Activated T-cell treated with anti-CD3 and anti-CD28 coated beads, Interleukin-2, amount 50 U/mL, for 24 hours (primary cell): ENCODE measurements at regions not wholly inside any gene's neighbourhood (a gene's known extent, or its start where the extent isn't known, plus 50 kb on each side); places are given as distances from the start of the nearest gene placed in this dataset.
"Not testable (repeated sequence)": the region's sequence is repeated elsewhere in the genome, so short reads cannot be mapped to it uniquely, and the experiment has no call there.

Experiments used
- DNase-seq: peaks from one replicate; pipeline ENCODE4 v3.0.0-alpha.2; 2020
- H3K27ac Mint-ChIP-seq: 2 replicates; pipeline ENCODE4 v1.8.0; 2020; ENCODE audit warnings: mild to moderate bottlenecking, mixed read lengths
- H3K27me3 Mint-ChIP-seq: 2 replicates; pipeline ENCODE4 v1.8.0; 2020; ENCODE audit warnings: mixed read lengths
- H3K36me3 Mint-ChIP-seq: 2 replicates; pipeline ENCODE4 v1.8.0; 2020; ENCODE audit warnings: low read depth, mixed read lengths
- H3K4me1 Mint-ChIP-seq: 2 replicates; pipeline ENCODE4 v1.8.0; 2020; ENCODE audit warnings: low read depth, mixed read lengths
- H3K4me3 Mint-ChIP-seq: 2 replicates; pipeline ENCODE4 v1.8.0; 2020; ENCODE audit warnings: mild to moderate bottlenecking, moderate library complexity, mixed read lengths
- H3K9me3 Mint-ChIP-seq: 2 replicates; pipeline ENCODE4 v1.8.0; 2020; ENCODE audit warnings: mixed read lengths

DNA sequence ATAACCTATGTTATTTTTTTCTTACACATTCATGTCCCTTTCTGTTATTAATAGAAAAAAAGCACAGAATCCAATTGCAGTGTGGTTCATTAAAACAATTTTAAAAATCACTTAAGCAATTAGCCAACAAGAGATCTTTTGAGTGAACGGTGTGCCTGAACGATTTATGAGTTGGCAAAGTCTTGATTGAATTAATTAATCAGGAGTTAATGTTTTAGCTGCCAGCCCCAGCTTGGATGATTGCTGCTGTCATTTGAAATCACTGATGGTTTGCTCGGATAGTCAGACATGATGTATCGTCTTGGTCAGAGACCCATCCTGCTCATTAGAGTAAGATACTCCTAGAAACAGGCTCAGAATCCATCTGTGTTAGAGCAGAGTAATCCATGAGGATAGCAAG is 158.3 kb upstream of the GALNT2 start:
- Mint-ChIP-seq H3K4me3 (no peak overlapping the region), H3K4me1 (no peaks in the 10 kb centered on the region), H3K27me3 (peaks cover 57% of the 10 kb centered on the region), H3K9me3 (no peaks in the 10 kb centered on the region), H3K27ac (no peak overlapping the region), H3K36me3 (no peaks in the 10 kb centered on the region)
- no peak for DNase-seq

DNA sequence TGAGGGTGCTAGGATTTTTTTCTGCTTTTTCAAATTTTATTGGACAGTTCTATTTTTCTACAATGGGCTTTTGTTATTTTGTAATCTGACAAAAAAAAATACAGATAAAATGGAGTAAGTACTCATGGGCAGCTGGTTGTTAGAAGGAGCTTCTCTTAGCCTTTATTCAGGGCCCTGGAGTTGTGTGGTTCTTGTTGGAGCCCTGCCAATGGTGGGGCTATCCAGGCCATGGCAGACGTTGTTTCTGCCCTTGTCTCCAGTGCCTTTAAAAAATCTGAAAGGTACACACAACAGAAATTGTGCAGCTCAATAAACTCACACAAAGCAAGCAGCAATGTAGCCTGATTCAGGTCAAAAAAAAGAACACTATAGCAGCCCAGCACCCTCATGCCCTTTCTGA is 153.5 kb upstream of the GALNT2 start:
- Mint-ChIP-seq H3K4me1 (no peaks in the 10 kb centered on the region), H3K36me3 (no peaks in the 10 kb centered on the region), H3K27me3 (peaks cover 40% of the 10 kb centered on the region), H3K27ac (no peak overlapping the region), H3K4me3 (no peak overlapping the region), H3K9me3 (no peaks in the 10 kb centered on the region)
- DNase-seq = no peak

DNA sequence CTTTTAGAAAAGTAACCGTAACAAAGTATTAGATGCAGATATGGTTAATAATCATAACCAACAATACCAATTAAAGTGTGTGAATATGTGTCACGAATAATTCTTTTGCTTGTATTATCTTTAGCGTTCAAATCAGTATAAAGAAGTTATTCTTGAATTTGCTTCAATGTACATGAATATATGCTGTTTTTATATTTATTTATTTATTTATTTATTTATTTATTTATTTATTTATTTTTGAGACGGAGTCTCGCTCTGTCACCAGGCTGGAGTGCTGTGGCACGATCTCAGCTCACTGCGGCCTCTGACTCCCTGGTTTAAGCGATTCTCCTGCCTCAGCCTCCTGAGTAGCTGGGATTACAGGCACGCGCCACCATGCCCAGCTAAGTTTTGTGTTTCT is 147.6 kb upstream of the GALNT2 start:
- not testable (repeated sequence) for H3K36me3 Mint-ChIP-seq, H3K9me3 Mint-ChIP-seq, H3K4me3 Mint-ChIP-seq, H3K27me3 Mint-ChIP-seq, H3K4me1 Mint-ChIP-seq, H3K27ac Mint-ChIP-seq, DNase-seq

DNA sequence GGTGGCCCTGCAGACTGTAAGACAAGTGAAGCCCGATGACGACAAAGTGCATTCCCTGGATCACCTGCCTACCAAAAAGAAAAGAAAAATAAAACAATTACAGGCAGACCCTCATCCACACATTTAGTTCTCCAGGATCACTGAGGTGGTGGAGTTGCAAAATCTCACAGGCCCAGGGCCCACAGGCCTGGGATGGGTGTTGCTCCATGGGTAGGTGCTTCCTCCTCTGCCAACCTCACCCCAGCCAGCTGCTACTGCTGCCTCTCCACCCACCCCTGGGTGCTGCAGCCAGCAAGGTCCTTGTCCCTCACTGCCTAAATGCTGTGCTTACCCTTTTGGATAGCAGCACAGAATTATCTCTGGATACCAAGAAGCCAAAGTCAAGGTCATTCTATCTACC is 146.4 kb upstream of the GALNT2 start:
- no peaks in the 10 kb centered on the region for H3K9me3 Mint-ChIP-seq

DNA sequence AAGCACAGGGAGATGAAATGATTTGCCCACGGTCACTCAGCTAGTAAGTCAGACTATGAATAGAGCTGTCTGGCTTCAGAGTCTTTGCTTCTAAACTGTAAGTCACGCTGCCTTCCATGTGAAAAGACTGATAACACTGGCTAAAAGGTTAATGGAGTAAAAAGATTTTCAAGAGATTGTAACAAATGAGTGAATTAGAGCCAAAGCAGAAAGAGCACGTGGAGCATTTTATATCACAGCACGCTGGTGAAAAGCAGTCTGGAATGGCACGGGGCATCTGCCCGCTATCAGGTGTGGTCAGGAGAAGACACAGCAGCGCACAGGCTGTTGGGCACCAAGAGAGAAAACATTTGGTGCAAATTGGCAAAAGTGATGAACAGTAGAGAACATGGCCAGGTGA is 144.8 kb upstream of the GALNT2 start:
- no peak for DNase-seq
- no peaks in the 10 kb centered on the region for H3K9me3 Mint-ChIP-seq
- H3K27me3 Mint-ChIP-seq = peaks cover 9% of the 10 kb centered on the region
- no peak overlapping the region for H3K27ac Mint-ChIP-seq
- no peaks in the 10 kb centered on the region for H3K36me3 Mint-ChIP-seq
- no peak overlapping the region for H3K4me3 Mint-ChIP-seq
- no peaks in the 10 kb centered on the region for H3K4me1 Mint-ChIP-seq

More for the DNA sequence above, 146.4 kb upstream of the GALNT2 start:
- H3K4me3 Mint-ChIP-seq = no peak overlapping the region
- no peaks in the 10 kb centered on the region for H3K4me1 Mint-ChIP-seq
- no peak overlapping the region for H3K27ac Mint-ChIP-seq
- H3K36me3 Mint-ChIP-seq = no peaks in the 10 kb centered on the region
- H3K27me3 Mint-ChIP-seq = peaks cover 5% of the 10 kb centered on the region
- DNase-seq = no peak

DNA sequence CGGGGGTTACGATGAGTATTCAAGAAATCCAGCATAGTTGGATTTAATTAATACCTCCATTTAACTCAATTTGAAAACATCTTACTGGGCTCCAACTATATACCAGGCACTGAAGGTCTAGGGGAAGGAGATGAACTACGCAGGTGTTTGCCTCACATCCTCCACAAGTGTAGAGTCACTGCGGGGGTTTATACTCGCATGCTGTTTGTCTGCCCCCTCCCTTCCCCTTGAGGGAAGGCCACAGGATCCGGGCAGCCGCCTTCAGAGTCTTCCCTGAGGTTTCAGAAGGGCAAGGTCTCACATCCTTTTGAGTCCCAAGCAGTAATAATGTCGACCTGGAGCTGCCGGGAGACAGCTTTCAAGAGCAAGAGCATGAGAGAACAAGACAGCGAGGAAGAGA is 142.4 kb upstream of the GALNT2 start:
- DNase-seq = no peak
- Mint-ChIP-seq H3K27ac (no peak overlapping the region), H3K36me3 (no peaks in the 10 kb centered on the region), H3K27me3 (peaks cover 17% of the 10 kb centered on the region), H3K9me3 (no peaks in the 10 kb centered on the region), H3K4me1 (no peaks in the 10 kb centered on the region), H3K4me3 (no peak overlapping the region)

DNA sequence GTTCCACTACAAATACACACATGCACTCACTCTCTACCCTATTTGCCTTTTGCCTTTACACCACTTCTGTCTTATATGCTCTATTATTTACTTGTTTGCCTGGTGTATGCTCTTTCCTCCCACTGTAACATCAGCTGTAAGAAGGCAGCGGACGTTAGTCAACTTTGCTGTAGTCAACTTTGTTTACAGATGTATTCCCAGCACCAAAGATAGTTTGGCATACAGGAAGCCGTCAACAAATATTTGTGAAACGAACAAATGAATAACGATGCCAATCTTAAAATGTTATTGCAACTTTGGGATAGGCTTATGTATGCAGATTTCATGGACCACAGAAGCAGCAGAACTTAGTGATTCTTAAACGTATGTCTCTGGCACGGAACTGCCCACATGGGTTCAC is 138.3 kb upstream of the GALNT2 start:
- no peaks in the 10 kb centered on the region for H3K36me3 Mint-ChIP-seq
- H3K4me3 Mint-ChIP-seq = no peak overlapping the region
- H3K27ac Mint-ChIP-seq = no peak overlapping the region
- no peak for DNase-seq
- no peaks in the 10 kb centered on the region for H3K4me1 Mint-ChIP-seq
- no peaks in the 10 kb centered on the region for H3K9me3 Mint-ChIP-seq
- peaks cover 24% of the 10 kb centered on the region for H3K27me3 Mint-ChIP-seq

DNA sequence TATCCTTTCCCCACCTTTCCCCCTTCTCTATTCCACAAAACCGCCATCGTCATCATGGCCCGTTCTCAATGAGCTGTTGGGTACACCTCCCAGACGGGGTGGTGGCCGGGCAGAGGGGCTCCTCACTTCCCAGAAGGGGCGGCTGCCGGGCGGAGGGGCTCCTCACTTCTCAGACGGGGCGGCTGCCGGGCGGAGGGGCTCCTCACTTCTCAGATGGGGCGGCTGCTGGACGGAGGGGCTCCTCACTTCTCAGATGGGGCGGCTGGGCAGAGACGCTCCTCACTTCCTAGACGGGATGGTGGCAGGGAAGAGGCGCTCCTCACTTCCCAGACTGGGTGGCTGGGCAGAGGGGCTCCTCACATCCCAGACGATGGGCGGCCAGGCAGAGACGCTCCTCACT is 135.3 kb upstream of the GALNT2 start:
- H3K27me3 Mint-ChIP-seq = peaks cover 29% of the 10 kb centered on the region

DNA sequence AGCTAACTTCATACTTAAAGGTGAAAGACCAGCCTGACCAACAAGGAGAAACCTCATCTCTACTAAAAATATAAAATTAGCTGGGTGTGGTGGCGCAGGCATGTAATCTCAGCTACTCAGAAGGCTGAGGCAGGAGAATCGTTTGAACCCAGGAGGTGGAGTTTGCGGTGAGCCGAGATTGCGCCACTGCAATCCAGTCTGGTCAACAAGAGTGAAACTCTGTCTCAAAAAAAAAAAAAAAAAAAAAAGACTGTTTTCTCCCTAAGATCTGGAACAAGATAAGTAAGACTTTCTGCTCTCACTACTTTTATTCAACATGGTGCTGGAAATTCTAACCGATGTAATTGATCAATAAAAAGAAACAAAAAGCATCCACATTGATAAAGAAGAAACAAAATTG is 131.9 kb upstream of the GALNT2 start:
- not testable (repeated sequence) for H3K36me3 Mint-ChIP-seq, DNase-seq, H3K4me3 Mint-ChIP-seq, H3K4me1 Mint-ChIP-seq, H3K9me3 Mint-ChIP-seq, H3K27ac Mint-ChIP-seq
- H3K27me3 Mint-ChIP-seq = peaks cover 19% of the 10 kb centered on the region

More for the DNA sequence above, 135.3 kb upstream of the GALNT2 start:
- not testable (repeated sequence) for DNase-seq, H3K27ac Mint-ChIP-seq, H3K9me3 Mint-ChIP-seq, H3K36me3 Mint-ChIP-seq, H3K4me3 Mint-ChIP-seq, H3K4me1 Mint-ChIP-seq

DNA sequence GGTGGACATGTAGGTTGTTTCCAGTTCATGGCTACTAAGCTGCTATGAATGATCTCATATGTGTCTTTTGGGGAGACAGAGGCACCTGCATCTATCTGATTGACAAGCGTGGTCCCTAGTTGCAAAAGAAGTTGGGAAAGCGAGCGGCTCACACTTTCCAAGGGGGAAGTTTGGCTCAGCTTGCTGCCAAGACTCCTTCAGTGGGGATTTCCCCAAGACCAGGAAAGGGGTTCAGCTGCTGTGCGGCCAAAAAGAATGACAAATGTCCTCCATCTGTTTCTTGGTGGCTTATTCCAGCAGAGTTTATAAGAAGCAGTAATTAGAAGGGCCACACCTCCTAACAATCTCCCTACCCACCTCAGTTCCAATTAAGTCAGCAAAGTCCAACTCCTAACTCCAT is 128.5 kb upstream of the GALNT2 start:
- H3K9me3 Mint-ChIP-seq = no peaks in the 10 kb centered on the region
- no peak overlapping the region for H3K27ac Mint-ChIP-seq
- H3K36me3 Mint-ChIP-seq = no peaks in the 10 kb centered on the region
- no peak for DNase-seq
- H3K4me3 Mint-ChIP-seq = no peak overlapping the region
- H3K27me3 Mint-ChIP-seq = peaks cover 19% of the 10 kb centered on the region
- H3K4me1 Mint-ChIP-seq = no peaks in the 10 kb centered on the region

DNA sequence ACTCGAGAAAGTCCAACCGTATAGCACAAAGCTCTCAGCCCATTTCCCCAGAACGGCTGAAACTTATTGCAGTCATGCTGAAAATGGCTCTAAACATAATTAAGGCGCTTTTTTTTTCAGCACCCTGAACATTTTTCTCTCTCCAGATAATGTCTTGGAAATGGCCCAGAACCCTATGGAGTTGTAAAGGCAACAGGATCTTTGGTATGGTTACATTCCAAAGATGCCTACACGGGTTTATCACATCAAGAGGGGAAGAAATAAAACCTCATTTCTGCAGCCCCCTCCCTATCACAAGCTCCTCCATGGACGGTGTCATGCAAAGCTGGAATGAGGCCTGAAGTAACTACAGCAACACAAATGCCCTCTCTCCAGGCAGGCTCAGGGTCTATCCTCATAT is 126.4 kb upstream of the GALNT2 start:
- Mint-ChIP-seq H3K27me3 (peaks cover 7% of the 10 kb centered on the region), H3K36me3 (no peaks in the 10 kb centered on the region), H3K4me1 (no peaks in the 10 kb centered on the region), H3K9me3 (no peaks in the 10 kb centered on the region), H3K4me3 (no peak overlapping the region), H3K27ac (no peak overlapping the region)
- DNase-seq = no peak

DNA sequence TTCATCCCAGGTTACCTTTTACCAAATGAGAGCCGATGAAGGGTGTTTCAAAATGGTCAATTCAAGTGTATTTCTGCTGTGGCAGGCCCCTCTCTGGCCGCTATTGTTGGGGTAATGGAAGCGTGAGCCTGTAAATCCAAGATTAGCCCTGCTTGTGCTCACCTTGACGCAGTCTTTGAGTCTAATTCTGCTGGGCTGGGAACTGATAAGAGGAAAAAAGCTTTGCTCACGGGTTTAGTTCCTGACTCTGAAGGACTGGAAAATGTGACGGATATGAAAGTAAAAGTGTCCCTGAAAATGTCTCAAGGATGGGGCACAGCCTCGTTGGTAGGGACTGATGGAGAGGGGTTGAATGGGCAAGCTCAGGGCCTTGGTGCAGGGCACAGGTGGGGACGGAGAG is 125.9 kb upstream of the GALNT2 start:
- no peaks in the 10 kb centered on the region for H3K4me1 Mint-ChIP-seq
- peaks cover 7% of the 10 kb centered on the region for H3K27me3 Mint-ChIP-seq
- no peak for DNase-seq
- no peaks in the 10 kb centered on the region for H3K36me3 Mint-ChIP-seq
- H3K27ac Mint-ChIP-seq = no peak overlapping the region
- H3K4me3 Mint-ChIP-seq = no peak overlapping the region
- no peaks in the 10 kb centered on the region for H3K9me3 Mint-ChIP-seq

DNA sequence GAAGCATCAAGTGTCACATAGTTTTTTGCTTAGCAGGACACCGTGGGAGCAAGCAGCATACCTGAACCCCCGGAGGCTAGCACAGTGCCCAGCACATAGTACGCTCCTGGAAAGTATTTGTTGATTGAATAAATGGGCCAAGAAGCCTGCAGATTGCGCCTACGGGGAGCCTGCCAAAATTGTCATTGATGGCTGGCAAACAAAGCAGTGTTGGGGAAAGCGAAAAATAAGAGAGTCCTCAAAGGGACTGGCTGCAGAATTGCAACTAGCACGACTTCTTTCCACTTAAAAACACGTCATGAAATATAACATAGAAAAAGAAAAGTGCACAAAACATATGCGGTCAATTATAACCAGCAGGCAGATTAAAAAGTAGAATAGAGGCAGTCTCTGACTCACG is 125.2 kb upstream of the GALNT2 start:
- Mint-ChIP-seq H3K27me3 (peaks cover 7% of the 10 kb centered on the region), H3K27ac (no peak overlapping the region), H3K9me3 (no peaks in the 10 kb centered on the region), H3K36me3 (no peaks in the 10 kb centered on the region), H3K4me1 (no peaks in the 10 kb centered on the region), H3K4me3 (no peak overlapping the region)
- DNase-seq = no peak

DNA sequence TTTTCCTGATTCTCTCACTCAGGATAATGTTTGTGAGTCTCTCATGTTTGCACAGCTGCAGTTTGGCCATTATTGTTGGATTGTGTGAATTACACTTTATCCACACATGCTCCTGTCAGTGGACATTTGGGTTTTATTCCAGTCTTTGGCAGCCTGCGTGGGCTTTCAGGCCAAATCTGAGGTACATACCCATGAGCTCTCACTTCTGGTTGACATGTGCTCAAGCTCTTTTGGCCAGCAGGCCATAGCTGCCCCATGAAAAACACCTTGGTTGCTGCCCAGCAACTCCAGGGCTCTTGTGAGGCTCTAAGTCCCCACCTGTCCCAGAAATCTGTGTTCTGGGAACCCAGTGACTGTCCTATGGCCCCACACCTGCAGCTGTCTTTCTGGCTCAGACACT is 124.5 kb upstream of the GALNT2 start:
- H3K27ac Mint-ChIP-seq = no peak overlapping the region
- no peaks in the 10 kb centered on the region for H3K36me3 Mint-ChIP-seq
- H3K9me3 Mint-ChIP-seq = no peaks in the 10 kb centered on the region
- H3K27me3 Mint-ChIP-seq = peaks cover 7% of the 10 kb centered on the region
- H3K4me3 Mint-ChIP-seq = no peak overlapping the region
- no peaks in the 10 kb centered on the region for H3K4me1 Mint-ChIP-seq
- no peak for DNase-seq

DNA sequence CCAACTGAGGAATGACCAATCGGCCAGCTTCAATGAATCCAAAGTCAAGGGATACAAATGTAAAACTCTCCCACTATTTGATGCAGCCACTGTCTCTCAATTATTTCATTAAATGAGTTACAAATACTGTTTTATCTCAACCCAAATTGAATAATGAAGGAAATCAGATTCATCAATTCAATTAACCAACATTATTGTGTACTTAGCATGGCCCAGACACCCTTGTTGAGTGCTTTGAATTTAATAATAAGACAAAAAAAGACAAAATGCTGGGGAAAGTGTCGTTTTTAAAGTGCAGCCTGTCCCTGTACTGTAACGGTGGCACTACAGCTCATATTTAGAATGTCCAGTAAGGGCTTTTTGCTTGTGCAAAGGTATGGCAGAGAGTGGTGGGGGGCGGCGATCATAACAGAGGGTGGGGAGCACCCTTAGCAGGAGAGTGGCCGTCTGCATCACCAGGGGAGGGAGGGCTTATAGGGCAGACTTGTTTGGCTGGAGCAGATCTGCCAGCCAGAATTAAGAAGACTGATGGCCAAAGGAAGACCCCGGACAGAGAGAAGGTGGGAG is 123.8 kb upstream of the GALNT2 start:
- peaks cover 7% of the 10 kb centered on the region for H3K27me3 Mint-ChIP-seq
- H3K4me3 Mint-ChIP-seq = no peak overlapping the region
- no peak for DNase-seq
- H3K36me3 Mint-ChIP-seq = no peaks in the 10 kb centered on the region
- no peak overlapping the region for H3K27ac Mint-ChIP-seq
- H3K4me1 Mint-ChIP-seq = no peaks in the 10 kb centered on the region
- H3K9me3 Mint-ChIP-seq = no peaks in the 10 kb centered on the region

DNA sequence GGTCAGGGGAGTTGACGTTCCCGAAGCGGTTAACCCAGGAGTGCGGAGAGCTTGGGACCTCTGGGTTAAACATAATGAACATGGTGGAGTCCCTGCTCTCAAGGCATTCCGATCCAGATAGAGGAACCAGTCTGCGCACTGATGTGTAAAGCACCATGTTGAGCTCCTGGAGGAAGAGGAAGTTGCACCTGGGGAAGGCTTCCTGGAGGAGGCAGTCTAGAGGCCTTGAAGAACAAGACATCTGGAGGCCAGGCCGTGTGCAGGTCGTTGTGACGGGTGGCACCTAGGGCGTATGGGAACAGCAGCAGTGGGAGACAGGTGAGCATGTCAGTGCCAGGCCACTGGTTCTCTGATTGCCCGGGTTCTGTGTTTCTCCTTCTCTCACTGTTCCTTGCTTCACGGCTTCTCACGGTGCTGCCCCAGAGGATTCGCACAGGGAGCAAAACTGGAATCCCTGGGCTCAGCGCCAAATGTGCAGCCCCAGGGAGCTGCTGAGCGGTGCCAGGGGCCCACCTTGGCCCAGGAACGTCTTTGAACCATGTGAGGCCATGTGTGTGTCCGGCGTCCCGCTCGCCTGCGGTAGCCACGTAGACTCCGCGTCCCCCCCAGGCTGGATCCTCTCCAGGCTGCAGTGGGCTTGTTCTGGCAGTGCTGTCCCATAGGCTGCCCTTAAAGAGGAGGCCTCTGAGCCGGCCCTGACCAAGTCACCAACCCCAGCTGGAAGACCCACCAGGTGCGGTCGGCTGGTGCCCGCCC is 122.9 kb upstream of the GALNT2 start:
- no peaks in the 10 kb centered on the region for H3K36me3 Mint-ChIP-seq
- H3K9me3 Mint-ChIP-seq = no peaks in the 10 kb centered on the region
- H3K27ac Mint-ChIP-seq = no peak overlapping the region
- peaks cover 7% of the 10 kb centered on the region for H3K27me3 Mint-ChIP-seq
- H3K4me1 Mint-ChIP-seq = no peaks in the 10 kb centered on the region
- no peak for DNase-seq
- H3K4me3 Mint-ChIP-seq = no peak overlapping the region
